Erythroblast (primary cell): ENCODE measurements at regions not wholly inside any gene's neighbourhood (a gene's known extent, or its start where the extent isn't known, plus 50 kb on each side); places are given as distances from the start of the nearest gene placed in this dataset.

Experiments used
- GATA1 ChIP-seq: IDR thresholded peaks from 2 replicates; pipeline ENCODE4 v1.6.1; 2011; ENCODE audit warnings: low read depth, mild to moderate bottlenecking, control low read depth, low read length, moderate library complexity
- POLR2A ChIP-seq: IDR thresholded peaks from 2 replicates; pipeline ENCODE4 v1.6.1; 2011; ENCODE audit warnings: mild to moderate bottlenecking, low read length

DNA sequence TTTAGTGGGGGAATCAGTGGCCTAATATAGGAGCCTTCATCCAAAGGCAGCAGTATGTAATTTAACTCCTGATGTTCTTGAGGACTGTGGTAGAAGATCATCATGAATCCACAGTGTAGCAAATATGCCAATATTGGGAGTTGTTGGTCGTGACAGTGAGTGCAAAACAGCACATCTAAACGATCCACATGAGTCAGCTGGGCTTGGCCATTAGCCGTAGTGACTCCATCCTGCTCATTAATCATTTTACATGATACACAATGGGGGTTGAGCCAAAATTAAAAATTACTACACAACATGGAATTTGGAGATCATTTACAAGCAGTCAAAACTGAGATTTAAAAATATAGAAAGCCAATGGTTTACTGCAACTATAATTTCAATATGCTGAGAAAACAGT is 653.9 kb upstream of the CAMK1G start:
- TF ChIP-seq POLR2A (no peak), GATA1 (no peak)
